Fibroblast of pulmonary artery (primary cell): ENCODE measurements at regions not wholly inside any gene's neighbourhood (a gene's known extent, or its start where the extent isn't known, plus 50 kb on each side); places are given as distances from the start of the nearest gene placed in this dataset.

Experiments
- DNase-seq: peaks from one replicate; pipeline ENCODE4 v3.0.0-alpha.2; 2010; ENCODE audit warnings: low read depth
- H3K4me3 ChIP-seq: replicated peaks from 2 replicates; pipeline ENCODE4 v1.5.1; 2011; ENCODE audit warnings: low read depth, mild to moderate bottlenecking, control low read depth, low read length, moderate library complexity
- TF ChIP-seq, protein P1 (sequence below): IDR thresholded peaks from 2 replicates; pipeline ENCODE4 v1.5.1; 2011; ENCODE audit warnings: mild to moderate bottlenecking, control low read depth, low read length, inconsistent platforms; ENCODE audit errors: missing control alignments

DNA sequence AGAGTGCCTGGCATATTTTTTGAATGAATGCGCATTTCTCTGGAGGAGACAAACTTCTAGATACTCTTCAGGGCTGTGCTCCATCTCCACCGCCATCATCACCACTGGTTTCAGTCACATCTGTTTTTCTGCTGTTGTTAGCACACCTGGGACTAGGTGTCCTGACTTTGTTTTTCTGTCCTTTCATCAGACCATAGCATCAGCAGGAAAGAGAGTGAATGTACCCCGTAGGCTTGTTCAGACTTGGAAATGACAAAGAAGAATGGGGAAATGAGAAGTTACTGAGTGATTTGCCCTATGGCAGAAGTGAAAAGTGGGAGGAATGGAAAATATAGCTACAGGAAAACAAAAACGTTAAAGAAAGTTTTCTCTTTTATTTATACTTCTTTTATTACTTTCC lies 965.2 kb upstream of the FANCL start:
- TF ChIP-seq, protein P1, sequence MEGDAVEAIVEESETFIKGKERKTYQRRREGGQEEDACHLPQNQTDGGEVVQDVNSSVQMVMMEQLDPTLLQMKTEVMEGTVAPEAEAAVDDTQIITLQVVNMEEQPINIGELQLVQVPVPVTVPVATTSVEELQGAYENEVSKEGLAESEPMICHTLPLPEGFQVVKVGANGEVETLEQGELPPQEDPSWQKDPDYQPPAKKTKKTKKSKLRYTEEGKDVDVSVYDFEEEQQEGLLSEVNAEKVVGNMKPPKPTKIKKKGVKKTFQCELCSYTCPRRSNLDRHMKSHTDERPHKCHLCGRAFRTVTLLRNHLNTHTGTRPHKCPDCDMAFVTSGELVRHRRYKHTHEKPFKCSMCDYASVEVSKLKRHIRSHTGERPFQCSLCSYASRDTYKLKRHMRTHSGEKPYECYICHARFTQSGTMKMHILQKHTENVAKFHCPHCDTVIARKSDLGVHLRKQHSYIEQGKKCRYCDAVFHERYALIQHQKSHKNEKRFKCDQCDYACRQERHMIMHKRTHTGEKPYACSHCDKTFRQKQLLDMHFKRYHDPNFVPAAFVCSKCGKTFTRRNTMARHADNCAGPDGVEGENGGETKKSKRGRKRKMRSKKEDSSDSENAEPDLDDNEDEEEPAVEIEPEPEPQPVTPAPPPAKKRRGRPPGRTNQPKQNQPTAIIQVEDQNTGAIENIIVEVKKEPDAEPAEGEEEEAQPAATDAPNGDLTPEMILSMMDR = no peak
- DNase-seq = no peak
- H3K4me3 ChIP-seq = no peak overlapping the region

DNA sequence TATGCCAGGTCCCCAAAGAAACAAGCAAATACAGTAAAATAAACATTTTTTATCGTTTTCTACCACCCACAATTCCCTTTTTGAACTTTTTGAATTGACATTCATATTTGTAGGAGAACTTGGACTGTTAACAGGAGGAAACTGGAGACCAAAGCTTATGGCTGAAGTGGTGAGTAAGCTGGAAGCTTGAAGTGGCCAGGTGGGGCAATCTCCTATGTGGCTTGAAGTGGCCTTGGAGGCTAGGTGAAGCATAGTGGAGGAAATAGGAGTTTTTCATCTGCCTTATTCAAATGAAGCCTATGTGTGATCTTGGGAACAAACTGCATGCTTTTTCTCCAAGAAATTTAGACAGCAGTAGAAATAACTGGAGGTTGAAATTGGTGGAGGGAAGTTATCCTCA lies 962.9 kb upstream of the FANCL start:
- DNase-seq = no peak
- TF ChIP-seq, protein P1 = no peak
- no peak overlapping the region for H3K4me3 ChIP-seq

DNA sequence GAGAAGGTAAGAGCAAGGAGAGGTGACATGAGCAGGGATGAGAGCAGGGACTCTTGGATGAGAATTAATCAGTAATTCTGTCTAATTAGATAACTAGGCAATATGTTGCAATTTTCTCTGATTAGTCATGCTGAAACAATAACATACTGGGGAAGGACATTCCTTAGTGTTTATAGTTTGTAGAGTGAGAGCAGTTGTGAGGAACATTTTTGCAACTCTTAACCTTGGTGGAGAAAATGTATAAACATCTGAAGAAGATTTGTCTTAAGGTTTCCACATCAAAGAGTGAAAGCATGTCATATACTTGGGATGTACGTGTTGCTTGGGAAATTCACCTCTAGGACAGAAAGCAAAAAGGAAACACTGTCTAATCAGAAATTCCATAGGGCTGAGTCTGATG lies 955.4 kb upstream of the FANCL start:
- DNase-seq = no peak
- H3K4me3 ChIP-seq = no peak overlapping the region
- TF ChIP-seq, protein P1 = no peak

DNA sequence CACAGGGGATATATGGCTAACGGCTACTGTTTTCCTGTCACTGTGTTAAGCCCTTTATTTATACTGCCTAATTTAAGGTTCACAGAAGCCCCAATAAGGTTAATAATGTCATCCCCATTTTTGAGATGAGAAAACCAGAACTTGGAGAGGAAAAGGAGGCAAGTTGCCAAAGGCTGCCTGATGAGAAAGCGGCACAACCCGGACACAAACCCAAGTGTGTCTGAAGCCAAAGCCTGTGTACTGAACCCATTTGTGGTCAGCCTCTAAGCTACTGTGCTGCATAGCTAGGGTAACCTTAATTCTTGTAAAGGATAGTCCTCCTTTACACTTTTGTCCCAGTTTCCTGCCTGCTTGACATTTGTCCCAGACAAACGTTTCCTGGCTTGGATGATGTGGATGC lies 954.7 kb upstream of the FANCL start:
- no peak for DNase-seq
- H3K4me3 ChIP-seq = no peak overlapping the region
- TF ChIP-seq, protein P1 = no peak

DNA sequence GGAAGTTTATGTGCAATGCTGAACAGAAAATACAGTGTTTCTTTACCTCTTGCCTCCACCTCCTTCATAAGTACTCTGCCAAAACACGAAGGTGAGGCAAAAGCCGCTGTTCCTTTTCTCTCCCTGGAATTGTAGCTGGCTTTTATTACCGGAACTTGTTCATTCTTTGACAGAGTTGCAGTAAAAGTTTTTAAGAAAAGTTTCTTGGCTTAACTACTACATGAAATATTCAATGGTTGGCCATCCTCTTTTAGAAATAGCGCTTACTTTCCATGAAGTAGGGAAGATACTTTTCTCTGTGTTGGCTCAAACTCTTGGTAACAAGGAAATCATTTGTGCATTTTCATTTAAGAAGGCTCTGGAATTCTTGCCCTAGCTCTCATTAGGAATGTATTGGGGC lies 950.7 kb upstream of the FANCL start:
- DNase-seq = no peak
- no peak overlapping the region for H3K4me3 ChIP-seq
- TF ChIP-seq, protein P1 = no peak

DNA sequence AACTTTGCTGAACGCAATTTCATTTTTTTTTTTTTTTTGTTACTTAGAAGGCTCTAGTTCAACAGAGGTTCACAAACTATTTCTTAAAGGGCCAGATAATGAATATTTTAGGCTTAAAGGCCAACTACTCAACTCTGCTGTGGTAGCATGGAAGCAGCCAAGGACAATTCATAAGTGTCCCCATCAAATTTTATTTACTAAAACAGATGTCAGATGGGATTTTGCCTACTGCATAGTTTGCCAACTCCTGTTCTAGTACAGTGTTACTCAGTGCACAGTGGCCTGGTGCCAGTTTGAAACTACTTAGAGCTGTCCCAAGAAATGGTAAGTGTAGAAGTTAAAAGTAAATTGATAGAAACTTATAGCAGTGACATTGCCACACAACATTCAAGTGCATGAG lies 949.4 kb upstream of the FANCL start:
- TF ChIP-seq, protein P1 = no peak
- no peak overlapping the region for H3K4me3 ChIP-seq
- DNase-seq = no peak

DNA sequence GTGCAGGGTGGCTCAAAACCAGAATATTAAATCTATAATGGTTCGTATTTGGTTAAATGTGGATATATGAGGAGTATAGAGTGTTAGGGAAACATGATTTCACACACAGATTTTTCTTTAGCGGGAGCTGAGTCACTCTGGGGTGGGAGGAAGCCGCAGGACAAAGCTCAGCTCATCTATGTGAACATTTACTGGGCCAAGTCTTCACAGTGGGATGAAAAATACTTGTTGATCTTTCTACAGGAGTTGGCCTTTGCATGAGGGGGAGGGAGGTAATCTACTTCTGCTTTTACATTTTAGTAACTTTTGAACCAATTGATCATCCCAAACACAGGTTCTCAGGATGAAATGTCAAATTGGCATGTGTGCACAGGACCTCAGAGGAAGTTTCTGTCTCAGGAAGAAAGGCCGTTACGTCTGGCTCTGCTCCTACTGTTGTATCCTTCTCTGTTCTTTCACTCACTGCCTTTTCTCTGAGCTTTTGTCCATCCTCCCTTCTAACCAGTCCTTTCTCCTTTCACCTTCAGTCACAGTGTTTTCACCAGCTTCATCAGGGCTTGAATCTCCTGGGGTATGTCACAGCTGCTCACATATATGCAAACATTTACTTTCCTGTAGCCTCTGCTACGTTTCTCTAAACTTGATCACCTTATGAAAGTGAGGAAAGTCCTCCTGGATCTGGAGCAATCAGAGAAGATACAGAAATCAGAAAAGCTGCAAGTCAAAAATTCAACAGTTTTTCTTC lies 943.3 kb upstream of the FANCL start:
- H3K4me3 ChIP-seq = no peak overlapping the region
- no peak for DNase-seq
- TF ChIP-seq, protein P1 = no peak
